ENCODE measurements at regions not wholly inside any gene's neighbourhood (a gene's known extent, or its start where the extent isn't known, plus 50 kb on each side); places are given as distances from the start of the nearest gene placed in this dataset.
"Not testable (repeated sequence)": the region's sequence is repeated elsewhere in the genome, so short reads cannot be mapped to it uniquely, and the experiment has no call there.

DNA sequence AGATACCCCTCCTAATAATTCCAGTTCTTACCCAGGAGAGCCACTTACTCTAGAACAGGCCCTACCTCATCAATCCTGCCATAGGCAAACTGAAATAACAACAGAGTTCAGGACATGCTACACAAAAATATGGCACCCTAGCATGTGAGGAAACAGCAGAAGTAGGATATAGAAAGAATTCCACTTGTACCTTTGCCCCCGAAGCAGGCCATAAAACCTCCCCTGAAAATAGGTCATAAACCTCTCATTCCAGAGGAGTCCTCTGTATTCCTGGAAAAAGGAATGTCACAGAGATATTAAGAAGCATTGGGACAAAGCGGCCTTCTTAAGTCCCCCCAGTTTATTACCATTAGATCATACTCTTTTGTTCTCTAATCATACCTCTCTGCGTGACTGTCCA lies 504.3 kb upstream of the MARCKS start:
- no peak for FAIRE-seq
- no peak for DNase-seq (ENCODE audit: insufficient read length, low spot score)

GRCh38 chr6:113353392-113353791 lies 503.8 kb upstream of the MARCKS start:
- FAIRE-seq, result no peak
- DNase-seq (ENCODE audit: insufficient read length, low spot score), result no peak

- FAIRE-seq (no peak), DNase-seq (ENCODE audit: insufficient read length, low spot score) (no peak)
Measured at GRCh38 chr6:113354204-113354895, 502.8 kb upstream of the MARCKS start.

GRCh38 chr6:113356139-113356538 lies 501.0 kb upstream of the MARCKS start:
- no peak for DNase-seq (ENCODE audit: insufficient read length, low spot score)
- FAIRE-seq, result no peak

DNA sequence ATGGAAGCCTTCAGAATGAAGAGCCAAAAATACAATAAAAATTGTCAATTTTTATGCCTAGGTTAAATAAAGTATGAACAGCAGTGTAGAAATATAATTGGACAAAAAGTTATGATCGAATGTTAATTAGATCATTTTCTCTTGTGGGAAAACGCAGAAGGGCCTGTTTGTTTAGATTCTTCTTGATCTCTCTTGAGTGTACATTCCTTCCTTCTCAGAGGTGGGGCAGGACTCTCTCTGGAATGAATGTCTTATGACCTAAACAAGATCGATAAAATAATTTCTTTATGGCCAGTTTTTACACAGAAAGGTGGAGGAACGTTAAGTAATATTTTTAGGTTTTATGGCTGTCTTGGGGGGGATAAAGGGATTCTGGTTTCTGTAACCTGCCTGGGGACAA lies 500.1 kb upstream of the MARCKS start:
- DNase-seq (ENCODE audit: insufficient read length, low spot score) (no peak), FAIRE-seq (no peak)

GRCh38 chr6:113358063-113358583 lies 499.0 kb upstream of the MARCKS start:
- FAIRE-seq (no peak), DNase-seq (ENCODE audit: insufficient read length, low spot score) (no peak)

DNA sequence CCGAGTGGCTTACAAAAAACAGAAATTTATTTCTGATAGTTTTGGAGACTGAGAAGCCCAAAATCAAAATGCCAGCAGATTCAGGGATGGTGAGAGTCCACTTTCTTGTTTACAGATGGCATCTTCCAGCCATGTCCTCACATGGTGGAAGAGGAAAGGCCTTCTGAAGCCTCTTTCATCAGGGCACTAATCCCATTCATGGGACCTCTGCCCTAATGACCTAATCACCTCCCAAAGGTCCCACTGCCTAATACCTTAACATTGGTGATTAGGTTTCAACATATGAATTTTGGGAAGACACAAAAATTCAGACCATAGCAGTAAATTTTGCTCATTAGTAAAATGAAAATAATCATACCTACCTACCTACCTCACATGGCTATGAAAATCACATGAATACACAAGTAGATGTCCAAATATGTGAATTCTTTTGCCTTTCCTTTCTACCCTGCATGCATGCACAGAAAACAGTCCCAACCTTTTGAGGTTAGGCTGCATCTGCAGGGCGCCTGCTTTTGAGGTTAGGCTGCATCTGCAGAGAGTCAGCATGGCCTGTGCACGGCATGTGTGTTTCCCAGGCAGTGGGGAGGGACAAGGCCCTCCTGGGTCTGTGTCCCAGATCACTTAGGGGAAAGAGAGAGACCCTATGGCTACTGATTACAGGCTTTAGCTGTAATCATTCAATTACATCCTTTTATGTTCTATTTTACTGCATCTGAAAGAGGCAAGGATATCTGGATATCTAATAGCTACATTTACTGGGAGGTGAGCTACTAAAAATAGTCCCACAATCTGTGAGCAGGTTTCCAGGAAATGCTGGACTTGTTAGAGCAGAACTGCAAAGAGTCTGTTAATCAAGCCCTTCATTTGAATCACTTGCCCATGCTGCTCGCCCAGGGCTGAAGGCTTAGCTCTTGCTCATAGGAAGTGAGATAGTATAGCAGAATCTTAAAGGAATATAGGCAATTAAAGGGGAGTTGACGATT lies 497.7 kb upstream of the MARCKS start:
- no peak for FAIRE-seq
- DNase-seq (ENCODE audit: insufficient read length, low spot score), result no peak

- FAIRE-seq (peak; percentile 11), DNase-seq (ENCODE audit: insufficient read length, low spot score) (no peak)
Measured at GRCh38 chr6:113361014-113361645, 496.0 kb upstream of the MARCKS start.

GRCh38 chr6:113362301-113363047 lies 494.7 kb upstream of the MARCKS start:
- FAIRE-seq (no peak), DNase-seq (ENCODE audit: insufficient read length, low spot score) (no peak)

GRCh38 chr6:113363048-113363798 lies 493.9 kb upstream of the MARCKS start:
- FAIRE-seq (no peak), DNase-seq (ENCODE audit: insufficient read length, low spot score) (no peak)

DNA sequence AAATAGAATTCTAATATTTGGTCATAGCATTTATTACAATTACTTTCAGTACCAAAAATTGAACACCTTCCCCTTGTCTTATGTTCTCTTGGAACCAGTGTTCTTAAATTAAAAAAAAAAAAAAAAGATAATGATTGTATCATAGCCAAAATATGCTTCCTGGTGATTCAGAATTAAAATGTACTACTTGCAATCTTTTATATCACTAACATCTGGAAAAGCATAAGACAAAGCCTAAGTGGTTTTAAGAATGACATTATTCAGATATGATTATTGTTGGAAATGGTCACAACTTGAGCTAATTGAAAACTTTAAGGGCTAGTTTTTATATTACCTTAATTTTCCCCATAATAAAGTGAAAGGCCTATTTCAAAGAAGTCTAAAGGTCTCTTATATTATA lies 493.3 kb upstream of the MARCKS start:
- FAIRE-seq (no peak), DNase-seq (ENCODE audit: insufficient read length, low spot score) (no peak)

- DNase-seq (ENCODE audit: insufficient read length, low spot score), result no peak
- FAIRE-seq, result no peak
Measured at GRCh38 chr6:113364766-113365165, 492.4 kb upstream of the MARCKS start.

DNA sequence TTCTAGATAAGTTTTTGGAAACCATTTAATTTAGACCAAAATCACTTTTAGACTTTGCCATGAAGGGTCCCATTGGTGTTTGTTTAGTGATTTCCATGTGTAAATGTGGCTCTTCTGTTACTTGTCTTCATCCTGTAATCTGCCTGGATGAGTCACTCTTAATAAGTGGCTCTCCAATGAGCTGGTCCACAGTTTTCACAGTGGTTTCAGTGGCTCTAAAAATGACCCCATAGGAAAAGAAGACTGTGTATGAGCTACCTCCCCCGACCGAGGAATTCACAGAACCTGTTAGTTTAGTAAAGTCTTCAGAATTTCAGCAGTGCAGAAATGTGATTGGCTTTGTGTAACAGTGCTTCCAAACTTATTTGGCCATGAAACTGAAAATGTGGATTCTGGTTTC lies 492.0 kb upstream of the MARCKS start:
- no peak for DNase-seq (ENCODE audit: insufficient read length, low spot score)
- FAIRE-seq, result no peak

- no peak for FAIRE-seq
- no peak for DNase-seq (ENCODE audit: insufficient read length, low spot score)
Measured at GRCh38 chr6:113366505-113366904, 490.6 kb upstream of the MARCKS start.

- DNase-seq (ENCODE audit: insufficient read length, low spot score) (no peak), FAIRE-seq (no peak)
Measured at GRCh38 chr6:113370508-113371502, 486.3 kb upstream of the MARCKS start.

GRCh38 chr6:113375466-113375865 lies 481.7 kb upstream of the MARCKS start:
- not testable (repeated sequence) for FAIRE-seq; DNase-seq (ENCODE audit: insufficient read length, low spot score)

DNA sequence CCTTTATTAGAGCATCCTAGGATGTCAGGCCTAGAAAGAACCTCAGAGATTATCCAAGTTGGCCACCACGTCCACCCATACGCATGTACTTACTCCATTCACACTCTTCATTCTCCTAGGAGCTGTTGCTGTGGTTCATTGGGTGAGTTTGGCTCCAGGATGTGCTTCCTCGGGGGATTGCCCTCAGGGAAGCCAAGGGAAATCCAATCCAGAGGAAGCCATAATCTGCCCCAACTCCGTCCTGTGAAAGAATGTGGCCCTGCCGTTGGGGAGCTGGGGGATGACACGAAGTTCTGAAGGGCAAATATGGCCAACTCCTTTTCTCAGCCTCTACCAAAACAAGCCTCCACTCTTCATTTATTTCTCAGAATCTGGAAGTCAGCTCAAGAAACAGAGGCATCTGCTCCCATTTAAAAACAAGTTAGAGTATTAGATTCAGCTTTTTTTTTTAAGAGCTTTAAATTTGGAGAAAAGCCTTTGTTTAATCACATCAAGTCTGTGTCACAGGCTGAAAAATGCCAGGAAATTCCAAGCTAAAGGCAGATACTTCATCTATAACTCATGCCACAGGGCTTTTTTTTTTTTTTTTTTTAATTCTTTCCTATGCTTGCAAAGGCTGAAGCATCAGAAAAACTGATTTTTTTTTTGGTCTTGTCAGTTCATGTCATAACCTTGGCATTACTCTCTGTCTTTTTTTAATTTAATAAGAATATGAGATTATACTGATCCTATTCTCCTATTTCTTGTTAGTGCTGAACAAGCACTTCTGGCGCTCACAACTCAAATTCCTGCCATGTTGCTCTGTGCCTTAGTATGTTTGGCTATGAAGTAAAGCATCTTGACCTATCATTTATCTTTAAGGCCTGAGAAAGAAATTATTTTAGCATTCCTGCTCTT lies 480.9 kb upstream of the MARCKS start:
- FAIRE-seq (no peak), DNase-seq (ENCODE audit: insufficient read length, low spot score) (no peak)

- DNase-seq (ENCODE audit: insufficient read length, low spot score) (no peak), FAIRE-seq (no peak)
Measured at GRCh38 chr6:113376847-113377165, 480.3 kb upstream of the MARCKS start.

Measured in GM19239 (cell line).